Astrocyte (in vitro differentiated cells and primary cell): ENCODE measurements at regions not wholly inside any gene's neighbourhood (a gene's known extent, or its start where the extent isn't known, plus 50 kb on each side); places are given as distances from the start of the nearest gene placed in this dataset.

Source experiments
- DNase-seq: peaks from one replicate; pipeline ENCODE4 v3.0.0-alpha.2; 2010; ENCODE audit warnings: low read depth
- FAIRE-seq: peaks from 2 replicates; lab custom pipeline; 2011; peaks lifted over from hg19 to GRCh38; lab: Jason Lieb, UNC
- H2AFZ ChIP-seq: 2 replicates; pipeline ENCODE4 v1.6.0; 2012; ENCODE audit warnings: low read depth, low read length, inconsistent platforms
- H3K27ac ChIP-seq: 2 replicates; pipeline ENCODE4 v1.5.1; 2011; ENCODE audit warnings: low read depth, low read length, inconsistent platforms
- H3K27me3 ChIP-seq: 2 replicates; pipeline ENCODE4 v1.6.0; 2011; ENCODE audit warnings: low read length, inconsistent platforms; ENCODE audit not compliant: insufficient read depth
- H3K36me3 ChIP-seq: 2 replicates; pipeline ENCODE4 v1.5.1; 2011; ENCODE audit warnings: low read length, inconsistent platforms; ENCODE audit not compliant: insufficient read depth
- H3K4me1 ChIP-seq: 2 replicates; pipeline ENCODE4 v1.5.1; 2011; ENCODE audit warnings: low read length, inconsistent platforms; ENCODE audit not compliant: insufficient read depth
- H3K4me2 ChIP-seq: 2 replicates; pipeline ENCODE4 v1.6.0; 2012; ENCODE audit warnings: low read length, inconsistent platforms
- H3K4me3 ChIP-seq: 2 replicates; pipeline ENCODE4 v1.5.1; 2011; ENCODE audit warnings: low read depth, mild to moderate bottlenecking, low read length, inconsistent platforms; ENCODE audit not compliant: insufficient read depth
- H3K79me2 ChIP-seq: 2 replicates; pipeline ENCODE4 v1.6.0; 2012; ENCODE audit warnings: mild to moderate bottlenecking, low read length, inconsistent platforms; ENCODE audit not compliant: insufficient read depth
- H3K9ac ChIP-seq: 2 replicates; pipeline ENCODE4 v1.6.0; 2012; ENCODE audit warnings: mild to moderate bottlenecking, low read length, inconsistent platforms
- H3K9me3 ChIP-seq: 2 replicates; pipeline ENCODE4 v1.5.1; 2012; ENCODE audit warnings: low read depth, mild to moderate bottlenecking, low read length, inconsistent platforms; ENCODE audit not compliant: insufficient read depth
- H4K20me1 ChIP-seq: 2 replicates; pipeline ENCODE4 v1.6.0; 2012; ENCODE audit warnings: low read length, inconsistent platforms; ENCODE audit not compliant: insufficient read depth
- H3K27ac Mint-ChIP-seq: one replicate; pipeline ENCODE4 v1.8.0; 2021; ENCODE audit warnings: mild to moderate bottlenecking, mixed read lengths; ENCODE audit not compliant: unreplicated experiment
- H3K27me3 Mint-ChIP-seq: one replicate; pipeline ENCODE4 v1.8.0; 2021; ENCODE audit warnings: low read depth, mixed read lengths; ENCODE audit not compliant: unreplicated experiment
- H3K36me3 Mint-ChIP-seq: one replicate; pipeline ENCODE4 v1.8.0; 2021; ENCODE audit warnings: low read depth, mixed read lengths; ENCODE audit not compliant: unreplicated experiment
- H3K4me1 Mint-ChIP-seq: one replicate; pipeline ENCODE4 v1.8.0; 2021; ENCODE audit warnings: low read depth, mixed read lengths; ENCODE audit not compliant: unreplicated experiment
- H3K4me3 Mint-ChIP-seq: one replicate; pipeline ENCODE4 v1.8.0; 2021; ENCODE audit warnings: mild to moderate bottlenecking, moderate library complexity, mixed read lengths; ENCODE audit not compliant: unreplicated experiment
- H3K9me3 Mint-ChIP-seq: one replicate; pipeline ENCODE4 v1.8.0; 2021; ENCODE audit warnings: mild to moderate bottlenecking, mixed read lengths; ENCODE audit not compliant: unreplicated experiment
- EZH2 ChIP-seq: IDR thresholded peaks from 2 replicates; pipeline ENCODE4 v1.6.1; 2012; ENCODE audit warnings: mild to moderate bottlenecking, low read length, inconsistent platforms; ENCODE audit not compliant: insufficient read depth
- TF ChIP-seq, protein P1 (sequence below): IDR thresholded peaks from 2 replicates; pipeline ENCODE4 v1.5.1; 2011; ENCODE audit warnings: low read depth, mild to moderate bottlenecking, inconsistent platforms, low read length, moderate library complexity; ENCODE audit not compliant: insufficient read depth

DNA sequence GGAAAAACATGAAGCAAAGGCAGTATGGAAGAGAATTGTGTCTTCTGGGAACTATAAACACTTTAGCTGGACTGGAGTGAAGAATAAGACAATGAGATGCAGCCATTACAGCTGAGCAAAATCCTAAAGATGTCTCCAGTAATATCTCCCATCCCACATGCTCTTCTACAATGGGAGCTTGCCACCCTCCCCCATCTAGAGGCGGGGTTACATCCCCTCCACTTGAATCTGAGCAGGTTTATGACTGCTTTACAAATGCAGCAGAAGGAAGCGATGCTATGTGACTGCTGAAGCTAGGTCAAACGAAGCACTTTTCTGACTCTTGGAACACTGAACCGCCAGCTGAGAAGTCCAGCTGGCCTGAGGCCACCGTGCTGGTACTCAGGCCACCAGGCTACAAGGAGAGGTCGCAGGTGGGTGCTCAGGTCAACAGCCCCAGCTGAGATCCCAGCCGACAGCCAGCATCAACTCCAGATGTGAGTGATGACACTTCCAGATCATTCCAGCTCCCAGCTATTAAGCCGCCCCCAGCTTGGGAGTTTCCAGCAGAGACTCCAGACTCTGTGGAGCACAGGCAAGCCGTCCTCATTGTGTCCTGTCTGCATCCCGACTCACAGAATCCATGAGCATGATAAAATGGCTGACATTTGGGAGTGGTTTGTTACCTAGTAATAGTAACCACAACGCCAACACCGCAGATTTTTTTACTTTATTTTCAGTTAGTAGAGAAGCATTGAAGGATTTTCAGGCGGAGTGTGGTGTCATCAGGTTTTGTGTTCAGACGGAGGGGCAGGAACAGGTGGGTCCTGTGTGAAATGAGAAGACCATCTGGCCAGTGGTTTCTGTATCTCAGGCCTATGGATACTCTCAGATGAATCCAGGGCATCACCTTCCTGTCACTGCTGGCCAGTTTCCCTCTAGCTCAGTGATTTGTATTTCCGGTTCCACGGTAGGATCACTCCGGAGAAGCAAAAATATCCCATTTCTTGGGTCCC, 89.3 kb downstream of the NPY start:
- H3K4me2 ChIP-seq: no peak overlapping the region
- DNase-seq (no peak), FAIRE-seq (no peak)
- H3K9ac ChIP-seq: no peak overlapping the region
- H3K36me3 ChIP-seq: no peaks in the 10 kb centered on the region
- Mint-ChIP-seq H3K36me3 (no peaks in the 10 kb centered on the region), H3K4me1 (no peaks in the 10 kb centered on the region), H3K4me3 (no peak overlapping the region), H3K9me3 (peaks cover 4% of the 10 kb centered on the region), H3K27me3 (peaks cover 6% of the 10 kb centered on the region), H3K27ac (peak overlapping the region; percentile 34)
- H3K27ac ChIP-seq: no peak overlapping the region
- no peaks in the 10 kb centered on the region for H3K4me1 ChIP-seq
- no peak overlapping the region for H3K4me3 ChIP-seq
- TF ChIP-seq, protein P1, sequence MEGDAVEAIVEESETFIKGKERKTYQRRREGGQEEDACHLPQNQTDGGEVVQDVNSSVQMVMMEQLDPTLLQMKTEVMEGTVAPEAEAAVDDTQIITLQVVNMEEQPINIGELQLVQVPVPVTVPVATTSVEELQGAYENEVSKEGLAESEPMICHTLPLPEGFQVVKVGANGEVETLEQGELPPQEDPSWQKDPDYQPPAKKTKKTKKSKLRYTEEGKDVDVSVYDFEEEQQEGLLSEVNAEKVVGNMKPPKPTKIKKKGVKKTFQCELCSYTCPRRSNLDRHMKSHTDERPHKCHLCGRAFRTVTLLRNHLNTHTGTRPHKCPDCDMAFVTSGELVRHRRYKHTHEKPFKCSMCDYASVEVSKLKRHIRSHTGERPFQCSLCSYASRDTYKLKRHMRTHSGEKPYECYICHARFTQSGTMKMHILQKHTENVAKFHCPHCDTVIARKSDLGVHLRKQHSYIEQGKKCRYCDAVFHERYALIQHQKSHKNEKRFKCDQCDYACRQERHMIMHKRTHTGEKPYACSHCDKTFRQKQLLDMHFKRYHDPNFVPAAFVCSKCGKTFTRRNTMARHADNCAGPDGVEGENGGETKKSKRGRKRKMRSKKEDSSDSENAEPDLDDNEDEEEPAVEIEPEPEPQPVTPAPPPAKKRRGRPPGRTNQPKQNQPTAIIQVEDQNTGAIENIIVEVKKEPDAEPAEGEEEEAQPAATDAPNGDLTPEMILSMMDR: no peak
- TF ChIP-seq EZH2: no peak
- H3K27me3 ChIP-seq: peaks cover 7% of the 10 kb centered on the region
- no peaks in the 10 kb centered on the region for H3K9me3 ChIP-seq
- H3K79me2 ChIP-seq: no peaks in the 10 kb centered on the region
- no peaks in the 10 kb centered on the region for H4K20me1 ChIP-seq
- H2AFZ ChIP-seq: no peak overlapping the region

DNA sequence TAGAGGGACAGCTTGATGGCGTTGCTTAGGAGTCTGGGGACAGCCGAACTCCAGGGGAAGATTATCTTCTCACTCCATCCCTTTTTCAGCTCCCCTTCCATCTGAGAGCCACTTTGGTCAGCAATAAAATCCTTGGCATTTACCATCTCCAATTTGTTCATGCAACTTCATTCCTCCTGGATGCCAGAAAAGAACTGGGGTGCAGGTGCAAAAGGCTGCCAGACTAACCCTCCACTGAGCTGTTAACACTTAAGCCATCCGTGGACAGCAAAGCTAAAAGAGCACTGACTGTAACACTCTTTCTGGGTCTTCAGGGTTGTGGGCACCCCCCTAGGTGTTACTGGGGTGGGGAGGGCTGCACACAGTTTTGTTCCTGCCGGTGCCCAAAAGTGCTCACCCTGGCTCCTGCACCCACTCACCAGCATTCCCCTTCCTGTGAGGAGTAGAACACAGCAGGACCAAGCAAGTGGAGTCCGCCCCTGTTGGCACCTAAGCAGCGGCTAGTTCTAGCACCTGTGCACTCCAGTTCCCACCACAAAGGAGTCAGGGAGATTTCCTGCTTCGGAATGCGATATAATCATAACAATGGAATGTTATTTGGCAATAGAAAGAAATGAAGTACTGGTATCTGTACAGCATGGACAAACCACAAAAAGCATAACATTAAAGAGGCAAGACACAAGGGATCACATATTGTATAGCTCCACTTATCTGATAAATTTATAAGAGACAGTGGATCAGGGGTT, 95.1 kb downstream of the NPY start:
- H3K27ac ChIP-seq: no peak overlapping the region
- H3K4me1 ChIP-seq: peaks cover 2% of the 10 kb centered on the region
- TF ChIP-seq, protein P1: no peak
- TF ChIP-seq EZH2: no peak
- no peak overlapping the region for H2AFZ ChIP-seq
- peak overlapping the region; percentile 16 for H3K4me2 ChIP-seq
- H3K27ac Mint-ChIP-seq: no peak overlapping the region
- peaks cover 6% of the 10 kb centered on the region for H3K4me1 Mint-ChIP-seq
- H3K9ac ChIP-seq: no peak overlapping the region
- no peaks in the 10 kb centered on the region for H3K36me3 ChIP-seq
- H3K36me3 Mint-ChIP-seq: no peaks in the 10 kb centered on the region
- peaks cover 7% of the 10 kb centered on the region for H3K27me3 ChIP-seq
- H3K4me3 ChIP-seq: no peak overlapping the region
- H3K79me2 ChIP-seq: no peaks in the 10 kb centered on the region
- DNase-seq (peak; percentile 85), FAIRE-seq (no peak)
- H3K9me3 Mint-ChIP-seq: no peaks in the 10 kb centered on the region
- no peaks in the 10 kb centered on the region for H4K20me1 ChIP-seq
- H3K9me3 ChIP-seq: no peaks in the 10 kb centered on the region
- peaks cover 6% of the 10 kb centered on the region for H3K27me3 Mint-ChIP-seq
- no peak overlapping the region for H3K4me3 Mint-ChIP-seq
